CD14-positive monocyte (primary cell): ENCODE measurements at regions not wholly inside any gene's neighbourhood (a gene's known extent, or its start where the extent isn't known, plus 50 kb on each side); places are given as distances from the start of the nearest gene placed in this dataset.
"Not testable (repeated sequence)": the region's sequence is repeated elsewhere in the genome, so short reads cannot be mapped to it uniquely, and the experiment has no call there.

ENCODE experiments used
- DNase-seq, 3 donors: peaks; one replicate each; pipeline ENCODE4 v3.0.0-alpha.2; 2011 to 2022
- H2AFZ ChIP-seq: 2 replicates; pipeline ENCODE4 v1.6.0; 2012; ENCODE audit warnings: mild to moderate bottlenecking, low read depth, low read length, inconsistent platforms; ENCODE audit not compliant: insufficient read depth, poor library complexity, severe bottlenecking
- H3K27ac ChIP-seq, 2 donors: 1 replicate in 1 of 2; 2 replicates in 1 of 2; pipeline ENCODE4 v1.5.1; 2012 to 2013; ENCODE audit warnings: low read length in 2 of 2, control low read depth in 1 of 2, inconsistent platforms in 1 of 2, low read depth in 1 of 2, mild to moderate bottlenecking in 1 of 2
- H3K27me3 ChIP-seq, 2 donors: one replicate each; pipeline versions ENCODE4 v1.6.0 to v1.6.1; 2011 to 2013; ENCODE audit warnings: low read length in 2 of 2; ENCODE audit not compliant: control insufficient read depth in 2 of 2, insufficient read depth in 2 of 2
- H3K36me3 ChIP-seq, 2 donors: replicated peaks in 1 of 2; 1 replicate in 1 of 2; 2 replicates in 1 of 2; pipeline versions ENCODE4 v1.5.1 to v1.6.1; 2012 to 2013; ENCODE audit warnings: low read length in 2 of 2, control low read depth in 1 of 2, inconsistent platforms in 1 of 2, mild to moderate bottlenecking in 1 of 2; ENCODE audit not compliant: insufficient read depth in 2 of 2, control insufficient read depth in 1 of 2
- H3K4me1 ChIP-seq, 2 donors: 1 replicate in 1 of 2; 2 replicates in 1 of 2; pipeline versions ENCODE4 v1.5.1 to v1.6.1; 2012 to 2013; ENCODE audit warnings: low read length in 2 of 2, control low read depth in 1 of 2, inconsistent platforms in 1 of 2, mild to moderate bottlenecking in 1 of 2, moderate library complexity in 1 of 2; ENCODE audit not compliant: insufficient read depth in 2 of 2, control insufficient read depth in 1 of 2
- H3K4me2 ChIP-seq: replicated peaks from 2 replicates; pipeline ENCODE3; 2012; ENCODE audit warnings: low read length, moderate library complexity, mild to moderate bottlenecking; ENCODE audit not compliant: poor library complexity, severe bottlenecking; ENCODE audit errors: extremely low read depth
- H3K4me3 ChIP-seq, 3 experiments: fragments of 200-600 bp in 1 of 3; sonication (generic) in 1 of 3; replicated peaks in 1 of 3; 1 replicate in 2 of 3; 2 replicates in 1 of 3; pipeline ENCODE4 v1.5.1; 2011 to 2013; ENCODE audit warnings: low read length in 3 of 3, mild to moderate bottlenecking in 3 of 3, control low read depth in 2 of 3, low read depth in 2 of 3, inconsistent platforms in 1 of 3, moderate library complexity in 1 of 3
- H3K79me2 ChIP-seq: 2 replicates; pipeline ENCODE4 v1.6.0; 2012; ENCODE audit warnings: mild to moderate bottlenecking, control low read depth, inconsistent platforms, low read length, moderate library complexity; ENCODE audit not compliant: insufficient read depth
- H3K9ac ChIP-seq: 2 replicates; pipeline ENCODE4 v1.6.0; 2017; ENCODE audit warnings: low read length, mild to moderate bottlenecking; ENCODE audit not compliant: insufficient read depth, poor library complexity, severe bottlenecking
- H3K9me3 ChIP-seq, 2 donors: replicated peaks in 1 of 2; 1 replicate in 1 of 2; 2 replicates in 1 of 2; pipeline versions ENCODE4 v1.5.1 to v1.6.1; 2012 to 2013; ENCODE audit warnings: low read length in 2 of 2, control low read depth in 1 of 2; ENCODE audit not compliant: control insufficient read depth in 1 of 2, insufficient read depth in 1 of 2
- H4K20me1 ChIP-seq: 2 replicates; pipeline ENCODE4 v1.6.0; 2012; ENCODE audit warnings: mild to moderate bottlenecking, low read length, control low read depth, moderate library complexity; ENCODE audit not compliant: insufficient read depth
- H3K27ac Mint-ChIP-seq, 7 donors: one replicate each; pipeline ENCODE4 v1.8.0; 2020; ENCODE audit warnings: mild to moderate bottlenecking in 7 of 7, mixed read lengths in 7 of 7, moderate library complexity in 6 of 7, inconsistent platforms in 2 of 7
- H3K27me3 Mint-ChIP-seq, 3 donors: one replicate each; pipeline ENCODE4 v1.8.0; 2021 to 2022; ENCODE audit warnings: low read depth in 3 of 3, mild to moderate bottlenecking in 3 of 3, mixed read lengths in 3 of 3, moderate library complexity in 3 of 3, inconsistent platforms in 1 of 3
- H3K36me3 Mint-ChIP-seq, 2 donors: one replicate each; pipeline ENCODE4 v1.8.0; 2020; ENCODE audit warnings: mixed read lengths in 2 of 2, inconsistent platforms in 1 of 2, mild to moderate bottlenecking in 1 of 2
- H3K4me1 Mint-ChIP-seq: one replicate; pipeline ENCODE4 v1.8.0; 2020; ENCODE audit warnings: mild to moderate bottlenecking, mixed read lengths
- H3K4me3 Mint-ChIP-seq, 2 donors: one replicate each; pipeline ENCODE4 v1.8.0; 2020; ENCODE audit warnings: mild to moderate bottlenecking in 2 of 2, mixed read lengths in 2 of 2, moderate library complexity in 1 of 2
- H3K9me3 Mint-ChIP-seq, 7 donors: one replicate each; pipeline ENCODE4 v1.8.0; 2020 to 2022; ENCODE audit warnings: mixed read lengths in 7 of 7, mild to moderate bottlenecking in 6 of 7, moderate library complexity in 6 of 7, inconsistent platforms in 2 of 7
- CTCF ChIP-seq: fragments of 200-600 bp; IDR thresholded peaks from one replicate; pipeline ENCODE4 v1.8.0; 2022; ENCODE audit warnings: antibody characterized with exemption, mild to moderate bottlenecking
- WGBS: methylation state at CpG from one replicate; pipeline ENCODE4 v1.1.5; 2013; ENCODE audit warnings: missing lambda C conversion rate; ENCODE audit not compliant: insufficient coverage; 5-methylcytosine and 5-hydroxymethylcytosine counted together
- intact Hi-C, 2 donors: fragments of 100-400 bp; cut with micrococcal nuclease; formaldehyde crosslinking; loops; one replicate each; pipeline versions ENCODE4 v1.15.0 to v1.15.1; 2023

GRCh38 chr22:22321743-22322611, 77.4 kb downstream of the VPREB1 start:
- peak; percentile 37 to 69 (median 64) for DNase-seq
- H3K27me3 Mint-ChIP-seq, H3K27me3 ChIP-seq, H3K27ac Mint-ChIP-seq, H3K4me2 ChIP-seq, H3K4me1 Mint-ChIP-seq, H3K79me2 ChIP-seq, H3K9me3 Mint-ChIP-seq, H3K9me3 ChIP-seq, H3K4me3 ChIP-seq, H3K4me3 Mint-ChIP-seq, intact Hi-C loops, H2AFZ ChIP-seq, H4K20me1 ChIP-seq, H3K4me1 ChIP-seq, H3K27ac ChIP-seq, H3K9ac ChIP-seq: not testable (repeated sequence)
- peak; percentile 90 for TF ChIP-seq CTCF
- 19% methylated on average over 9 of the region's 11 CpGs for WGBS
- peaks cover 22 to 42% of the 10 kb centered on the region in 2 donors for H3K36me3 Mint-ChIP-seq
- peaks cover 12 to 47% of the 10 kb centered on the region in 2 donors for H3K36me3 ChIP-seq

- Histone ChIP-seq H3K4me3 (no peak overlapping the region), H3K27ac (no peak overlapping the region), H3K4me2 (no peak overlapping the region), H3K27me3 (no peaks in the 10 kb centered on the region), H4K20me1 (no peaks in the 10 kb centered on the region), H3K79me2 (no peaks in the 10 kb centered on the region), H3K4me1 (no peaks in the 10 kb centered on the region), H3K9me3 (no peaks in the 10 kb centered on the region), H3K36me3 (peaks cover 12 to 39% of the 10 kb centered on the region in 2 donors), H2AFZ (no peak overlapping the region), H3K9ac (no peak overlapping the region)
- TF ChIP-seq CTCF = no peak
- DNase-seq = no peak
- Mint-ChIP-seq H3K27me3 (peaks cover 1 to 5% (median 4%) of the 10 kb centered on the region in 3 donors), H3K27ac (no peak overlapping the region), H3K4me3 (no peak overlapping the region), H3K9me3 (peaks cover 0 to 2% (median 0%) of the 10 kb centered on the region in 7 donors), H3K4me1 (no peaks in the 10 kb centered on the region), H3K36me3 (peaks cover 17 to 36% of the 10 kb centered on the region in 2 donors)
- WGBS = 85% methylated on average over 10 of the region's 10 CpGs
- intact Hi-C loops = no loop called here
These were observed 78.2 kb downstream of the VPREB1 start for GRCh38 chr22:22322792-22323191.
